Right atrium auricular region (tissue), 2 donors: ENCODE measurements at regions not wholly inside any gene's neighbourhood (a gene's known extent, or its start where the extent isn't known, plus 50 kb on each side); places are given as distances from the start of the nearest gene placed in this dataset.

Experiments used
- DNase-seq: peaks from one replicate; pipeline ENCODE4 v3.0.0-alpha.2; 2019; ENCODE audit warnings: low spot score
- H3K27ac ChIP-seq, 2 donors: fragments of 200-600 bp; sonication (generic); 1 replicate in 1 of 2; 2 replicates in 1 of 2; pipeline ENCODE4 v1.5.1; 2016 to 2019
- H3K27me3 ChIP-seq, 2 donors: fragments of 200-600 bp; sonication (generic); one replicate each; pipeline versions ENCODE4 v1.5.1 to v1.6.0; 2017 to 2019
- H3K36me3 ChIP-seq: fragments of 200-600 bp; sonication (generic); one replicate; pipeline ENCODE4 v1.5.1; 2016
- H3K4me1 ChIP-seq, 2 donors: fragments of 200-600 bp; sonication (generic); one replicate each; pipeline versions ENCODE4 v1.5.1 to v1.6.0; 2017 to 2019
- H3K4me3 ChIP-seq, 2 donors: fragments of 200-600 bp; sonication (generic); 1 replicate in 1 of 2; 2 replicates in 1 of 2; pipeline ENCODE4 v1.5.1; 2017 to 2019; ENCODE audit warnings: mild to moderate bottlenecking in 1 of 2, moderate library complexity in 1 of 2
- H3K9me3 ChIP-seq, 2 donors: fragments of 200-600 bp; sonication (generic); one replicate each; pipeline ENCODE4 v1.5.1; 2019
- TF ChIP-seq, protein P1 (sequence below), 2 donors: fragments of 200-600 bp; sonication (generic); IDR thresholded peaks; one replicate each; pipeline ENCODE4 v1.5.1; 2019; ENCODE audit warnings: antibody characterized with exemption in 2 of 2

DNA sequence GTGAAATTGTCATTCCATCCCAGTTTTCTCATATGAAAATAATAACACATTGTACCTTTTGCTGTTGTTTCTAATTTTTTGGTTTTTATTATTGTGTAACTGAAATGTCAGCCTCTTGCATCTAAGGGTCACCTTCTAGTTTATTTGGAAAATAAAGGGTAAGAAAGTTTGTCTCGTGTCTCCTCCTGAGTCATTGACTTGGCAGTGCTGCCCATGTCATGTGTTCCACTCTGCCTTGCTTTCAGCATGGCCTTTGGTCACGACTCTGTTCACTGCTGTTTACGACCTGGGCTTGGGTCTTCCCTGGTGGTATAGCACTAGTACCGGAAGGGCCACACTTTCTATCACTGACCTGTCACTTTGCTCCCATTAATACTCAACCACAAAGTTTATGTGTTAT, 171.4 kb upstream of the RSPO3 start:
- Histone ChIP-seq H3K4me3 (no peak overlapping the region), H3K4me1 (no peaks in the 10 kb centered on the region), H3K27me3 (no peaks in the 10 kb centered on the region), H3K9me3 (no peaks in the 10 kb centered on the region), H3K36me3 (no peaks in the 10 kb centered on the region), H3K27ac (no peak overlapping the region)
- DNase-seq: peak; percentile 63
- TF ChIP-seq, protein P1, sequence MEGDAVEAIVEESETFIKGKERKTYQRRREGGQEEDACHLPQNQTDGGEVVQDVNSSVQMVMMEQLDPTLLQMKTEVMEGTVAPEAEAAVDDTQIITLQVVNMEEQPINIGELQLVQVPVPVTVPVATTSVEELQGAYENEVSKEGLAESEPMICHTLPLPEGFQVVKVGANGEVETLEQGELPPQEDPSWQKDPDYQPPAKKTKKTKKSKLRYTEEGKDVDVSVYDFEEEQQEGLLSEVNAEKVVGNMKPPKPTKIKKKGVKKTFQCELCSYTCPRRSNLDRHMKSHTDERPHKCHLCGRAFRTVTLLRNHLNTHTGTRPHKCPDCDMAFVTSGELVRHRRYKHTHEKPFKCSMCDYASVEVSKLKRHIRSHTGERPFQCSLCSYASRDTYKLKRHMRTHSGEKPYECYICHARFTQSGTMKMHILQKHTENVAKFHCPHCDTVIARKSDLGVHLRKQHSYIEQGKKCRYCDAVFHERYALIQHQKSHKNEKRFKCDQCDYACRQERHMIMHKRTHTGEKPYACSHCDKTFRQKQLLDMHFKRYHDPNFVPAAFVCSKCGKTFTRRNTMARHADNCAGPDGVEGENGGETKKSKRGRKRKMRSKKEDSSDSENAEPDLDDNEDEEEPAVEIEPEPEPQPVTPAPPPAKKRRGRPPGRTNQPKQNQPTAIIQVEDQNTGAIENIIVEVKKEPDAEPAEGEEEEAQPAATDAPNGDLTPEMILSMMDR (IDR thresholded peaks at IDR 0.05): no peak

- Histone ChIP-seq H3K4me1 (no peaks in the 10 kb centered on the region), H3K9me3 (no peaks in the 10 kb centered on the region), H3K27me3 (no peaks in the 10 kb centered on the region), H3K36me3 (no peaks in the 10 kb centered on the region), H3K4me3 (no peak overlapping the region), H3K27ac (no peak overlapping the region)
- TF ChIP-seq, protein P1 (IDR thresholded peaks at IDR 0.05): no peak
- no peak for DNase-seq
Measured at GRCh38 chr6:126949786-126950185, 168.7 kb upstream of the RSPO3 start.

DNA sequence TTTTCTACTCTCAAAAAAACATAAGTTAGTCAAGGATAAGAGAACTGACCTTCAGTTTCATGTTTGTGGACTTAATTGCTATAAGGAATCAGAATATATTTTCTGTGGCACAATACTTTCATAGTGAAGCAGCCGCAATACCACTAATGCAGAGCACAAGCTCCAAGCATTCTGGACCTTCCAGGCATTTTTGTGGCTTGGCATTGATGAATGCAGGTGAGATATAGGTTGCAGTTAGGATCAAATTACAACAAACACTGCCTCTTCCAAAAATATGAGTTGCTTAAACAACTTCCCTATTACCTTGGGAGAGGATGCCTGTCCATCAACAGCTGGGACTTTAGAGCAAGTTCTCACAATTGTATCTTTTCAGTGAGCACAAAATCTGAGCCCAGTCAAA, 162.8 kb upstream of the RSPO3 start:
- H3K4me3 ChIP-seq: no peak overlapping the region
- H3K36me3 ChIP-seq: no peaks in the 10 kb centered on the region
- TF ChIP-seq, protein P1 (IDR thresholded peaks at IDR 0.05): no peak
- no peaks in the 10 kb centered on the region for H3K9me3 ChIP-seq
- no peaks in the 10 kb centered on the region for H3K27me3 ChIP-seq
- no peak overlapping the region for H3K27ac ChIP-seq
- no peak for DNase-seq
- no peaks in the 10 kb centered on the region for H3K4me1 ChIP-seq

GRCh38 chr6:126957721-126958120, 160.8 kb upstream of the RSPO3 start:
- no peak for DNase-seq
- H3K4me1 ChIP-seq: no peaks in the 10 kb centered on the region
- H3K36me3 ChIP-seq: no peaks in the 10 kb centered on the region
- H3K4me3 ChIP-seq: no peak overlapping the region
- no peaks in the 10 kb centered on the region for H3K27me3 ChIP-seq
- H3K9me3 ChIP-seq: no peaks in the 10 kb centered on the region
- TF ChIP-seq, protein P1 (IDR thresholded peaks at IDR 0.05): no peak
- H3K27ac ChIP-seq: no peak overlapping the region

DNA sequence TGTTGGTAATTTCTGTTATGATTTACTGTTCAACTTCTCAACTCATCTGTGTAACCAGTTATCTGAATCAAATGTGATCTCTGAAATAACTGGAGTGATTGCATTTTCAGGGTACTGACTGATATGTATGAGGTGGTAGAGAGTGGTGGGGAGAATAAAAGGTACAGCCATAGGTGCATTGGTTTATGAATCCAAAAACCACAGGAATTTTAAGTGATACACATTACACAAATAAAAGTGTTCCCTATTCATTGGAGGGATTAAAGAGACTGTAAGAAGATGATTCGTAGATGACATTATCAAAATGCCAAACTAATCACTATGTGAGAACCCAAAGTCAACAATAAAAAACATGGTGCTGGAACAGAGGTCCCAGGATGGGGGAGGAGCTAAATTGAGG, 158.7 kb upstream of the RSPO3 start:
- no peaks in the 10 kb centered on the region for H3K27me3 ChIP-seq
- TF ChIP-seq, protein P1 (IDR thresholded peaks at IDR 0.05): no peak
- no peak overlapping the region for H3K4me3 ChIP-seq
- DNase-seq: no peak
- no peak overlapping the region for H3K27ac ChIP-seq
- H3K4me1 ChIP-seq: no peaks in the 10 kb centered on the region
- no peaks in the 10 kb centered on the region for H3K36me3 ChIP-seq
- H3K9me3 ChIP-seq: no peaks in the 10 kb centered on the region

- TF ChIP-seq, protein P1 (IDR thresholded peaks at IDR 0.05): no peak
- no peaks in the 10 kb centered on the region for H3K9me3 ChIP-seq
- no peak for DNase-seq
- H3K36me3 ChIP-seq: no peaks in the 10 kb centered on the region
- no peak overlapping the region for H3K4me3 ChIP-seq
- no peaks in the 10 kb centered on the region for H3K27me3 ChIP-seq
- no peak overlapping the region for H3K27ac ChIP-seq
- H3K4me1 ChIP-seq: no peaks in the 10 kb centered on the region
Measured at GRCh38 chr6:126963077-126963809, 155.2 kb upstream of the RSPO3 start.
